ENCODE measurements at regions not wholly inside any gene's neighbourhood (a gene's known extent, or its start where the extent isn't known, plus 50 kb on each side); places are given as distances from the start of the nearest gene placed in this dataset.
"Not testable (repeated sequence)": the region's sequence is repeated elsewhere in the genome, so short reads cannot be mapped to it uniquely, and the experiment has no call there.

DNA sequence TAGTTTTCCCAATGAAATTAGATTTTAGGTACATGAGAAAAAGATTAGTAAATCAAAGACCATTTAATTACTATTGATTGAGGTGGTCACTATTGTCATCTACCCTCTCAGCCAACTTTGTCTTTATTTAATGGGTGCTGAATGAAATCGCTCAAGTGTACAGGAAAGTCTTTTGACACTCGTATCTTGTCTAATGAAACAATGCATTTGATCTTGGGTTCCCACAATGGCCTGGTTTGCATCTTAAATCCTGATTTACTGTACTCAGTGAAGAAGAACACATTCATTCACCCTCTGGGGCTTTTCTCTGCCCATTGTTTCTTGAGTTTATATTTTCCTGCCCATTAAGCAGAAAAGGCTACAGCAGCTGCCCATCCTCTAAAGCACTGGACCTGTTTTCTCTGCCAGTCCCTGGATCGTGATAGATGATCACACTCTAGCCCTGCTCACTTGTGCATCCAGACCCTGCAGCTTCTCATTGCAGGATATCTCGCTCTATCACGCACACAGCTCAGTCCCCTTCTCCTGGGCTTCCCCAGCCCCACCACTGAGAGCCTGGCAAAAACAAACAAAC, 1369.3 kb downstream of the AACS start:
- no peak for DNase-seq (ENCODE audit: low read depth in 3 of 3)

GRCh38 chr12:126436041-126436440, 1370.8 kb downstream of the AACS start:
- DNase-seq (ENCODE audit: low read depth in 3 of 3): no peak

DNA sequence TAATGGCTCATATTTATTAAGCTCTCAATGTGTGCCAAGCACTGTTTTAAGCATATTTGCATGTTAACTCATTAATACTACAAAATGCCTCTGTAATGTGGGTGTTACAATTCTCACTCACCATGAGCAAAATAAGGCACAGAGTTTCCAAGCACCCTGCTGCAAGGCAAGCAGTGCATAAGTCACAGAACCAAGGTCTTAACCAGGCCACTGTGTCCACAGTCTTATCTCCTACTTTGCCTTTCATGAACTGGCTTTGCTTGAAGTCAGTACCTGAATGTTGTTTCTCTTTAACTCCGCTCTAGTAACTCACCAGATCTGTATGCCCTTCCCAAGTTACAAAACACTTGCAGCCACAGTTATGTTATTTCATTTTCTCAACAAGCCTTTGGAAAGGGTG, 1372.7 kb downstream of the AACS start:
- DNase-seq (ENCODE audit: low read depth in 3 of 3): no peak

DNA sequence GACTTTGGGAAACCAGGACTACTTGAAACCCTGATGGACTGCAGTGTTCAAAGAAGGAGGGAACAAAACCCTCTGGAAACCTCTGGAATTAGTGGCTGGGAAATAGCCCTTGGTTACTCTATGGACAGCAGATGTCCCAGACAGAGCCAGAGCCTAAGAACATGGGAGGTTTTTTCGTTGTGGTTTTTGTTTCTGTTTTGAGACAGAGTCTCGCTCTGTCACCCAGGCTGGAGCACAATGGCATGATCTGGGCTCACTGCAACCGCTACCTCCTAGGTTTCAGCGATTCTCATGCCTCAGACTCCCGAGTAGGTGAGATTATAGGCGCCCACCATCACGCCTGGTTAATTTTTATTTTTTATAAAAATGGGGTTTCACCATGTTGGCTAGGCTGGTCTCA, 1378.7 kb downstream of the AACS start:
- DNase-seq (ENCODE audit: low read depth in 3 of 3): no peak

DNA sequence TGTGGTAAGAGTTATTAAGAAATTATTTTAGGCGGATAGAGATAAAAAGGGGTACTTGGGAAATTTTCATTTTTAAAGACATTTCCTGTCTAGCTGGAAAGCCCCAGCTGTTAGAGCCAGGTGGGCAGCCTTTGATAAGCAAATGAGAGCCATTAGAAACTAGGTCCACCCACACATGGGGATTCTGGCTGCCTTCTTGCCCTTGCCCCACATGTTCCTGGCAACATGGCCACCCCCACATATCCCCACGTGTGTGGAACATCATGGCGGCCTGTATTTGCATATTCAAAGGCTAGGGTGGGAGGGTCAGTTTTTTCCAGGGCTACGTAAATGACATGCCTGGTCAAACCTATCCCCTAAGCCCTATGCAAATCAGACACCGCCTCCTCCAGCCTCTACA, 1382.1 kb downstream of the AACS start:
- no peak for DNase-seq (ENCODE audit: low read depth in 3 of 3)

DNA sequence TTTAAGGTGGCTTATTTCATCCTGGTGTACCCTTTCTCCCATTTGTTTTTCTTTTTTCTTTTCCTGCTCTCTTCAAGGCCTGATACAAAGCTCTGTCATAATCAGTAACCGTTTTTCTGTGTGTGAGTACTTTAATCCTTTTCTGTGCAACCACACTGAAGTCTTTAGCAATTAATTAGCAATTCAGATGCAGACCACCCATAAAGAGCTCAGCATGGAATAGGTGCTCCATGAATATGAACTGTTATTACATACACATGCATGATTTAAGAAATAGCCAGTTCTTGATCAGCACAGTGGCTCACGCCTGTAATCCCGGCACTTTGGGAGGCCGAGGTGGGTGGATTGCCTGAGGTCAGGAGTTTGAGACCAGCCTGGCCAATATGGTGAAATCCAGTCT, 1386.6 kb downstream of the AACS start:
- DNase-seq (ENCODE audit: low read depth in 3 of 3): no peak

- DNase-seq (ENCODE audit: low read depth in 3 of 3): not testable (repeated sequence)
Observed at GRCh38 chr12:126452686-126453085, 1387.5 kb downstream of the AACS start.

DNA sequence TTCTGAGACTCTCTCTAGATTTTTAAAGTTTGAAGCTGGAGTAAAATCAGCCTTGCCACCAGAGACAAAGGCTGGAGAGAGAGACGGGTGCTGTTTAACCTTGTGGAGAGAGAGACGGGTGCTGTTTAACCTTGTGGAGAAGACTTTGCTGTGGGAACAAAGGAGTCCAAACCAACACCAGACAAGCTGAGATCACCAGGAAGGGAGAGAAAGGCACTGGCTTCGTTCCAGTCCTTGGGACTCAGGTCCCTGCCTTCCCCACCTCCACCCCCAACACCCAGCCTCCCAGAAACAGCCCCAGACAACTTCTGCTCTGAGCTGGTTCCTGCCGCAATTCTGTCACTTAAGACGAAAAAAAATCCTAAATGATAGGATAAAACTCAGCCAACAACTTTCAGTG, 1389.3 kb downstream of the AACS start:
- no peak for DNase-seq (ENCODE audit: low read depth in 3 of 3)

GRCh38 chr12:126457776-126458175, 1392.5 kb downstream of the AACS start:
- no peak for DNase-seq (ENCODE audit: low read depth in 3 of 3)

DNA sequence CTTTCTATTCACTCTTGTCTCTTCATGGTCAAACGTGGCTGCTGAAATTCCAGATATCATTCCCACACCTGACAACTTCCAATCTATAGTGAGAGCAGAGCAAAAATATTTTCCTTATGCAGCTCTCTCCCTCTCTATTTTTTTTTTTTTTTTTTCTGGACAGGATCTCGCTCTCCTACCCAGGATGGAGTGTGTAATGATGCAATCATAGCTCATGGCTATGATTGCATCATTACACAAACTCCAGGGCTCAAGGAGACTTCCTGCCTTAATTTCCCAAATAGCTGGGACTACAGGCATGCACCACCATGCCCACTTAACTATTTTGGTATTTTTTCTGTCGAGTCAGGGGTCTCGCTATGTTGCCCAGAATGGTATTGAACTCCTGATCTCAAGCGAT, 1398.9 kb downstream of the AACS start:
- DNase-seq (ENCODE audit: low read depth in 3 of 3): no peak

DNA sequence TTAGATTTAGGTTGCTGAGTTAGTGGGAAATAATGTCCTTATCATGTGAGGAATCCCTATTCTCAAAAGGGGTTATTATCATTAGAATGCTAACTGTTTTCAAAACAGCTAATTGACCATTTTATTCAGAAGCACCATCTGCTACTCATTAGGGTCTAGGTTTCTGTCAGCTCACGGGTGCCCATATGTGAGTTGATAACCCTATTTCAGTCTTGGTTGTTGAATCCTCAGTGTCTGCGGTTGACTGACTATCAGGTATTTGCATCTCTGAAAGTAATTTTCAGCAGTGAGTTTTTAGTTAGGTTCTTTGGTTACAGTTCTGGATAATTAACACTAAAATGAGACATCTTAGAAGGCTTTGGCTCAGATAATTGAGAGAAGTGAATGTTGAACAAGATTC, 1404.0 kb downstream of the AACS start:
- no peak for DNase-seq (ENCODE audit: low read depth in 3 of 3)

- no peak for DNase-seq (ENCODE audit: low read depth in 3 of 3)
Observed at GRCh38 chr12:126474703-126475102, 1409.5 kb downstream of the AACS start.

DNA sequence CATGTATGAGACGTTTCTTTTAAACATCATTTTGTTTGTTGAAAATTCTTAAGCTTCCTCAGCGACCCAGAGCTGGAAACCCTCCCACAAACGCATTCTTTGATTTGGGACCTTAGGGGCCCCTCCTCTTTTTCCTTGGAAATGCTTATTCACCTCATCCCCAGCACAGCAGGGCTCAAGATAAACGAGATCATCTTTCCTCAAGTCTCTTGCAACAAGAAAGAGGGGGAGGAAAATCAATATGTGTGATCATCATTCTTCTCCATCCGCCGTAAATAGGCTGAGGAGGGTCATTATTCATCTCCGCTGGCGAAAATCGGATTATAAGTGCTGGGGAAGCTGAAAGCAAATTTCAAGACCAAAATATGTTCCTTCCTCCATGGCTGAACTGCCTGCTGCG, 1415.2 kb downstream of the AACS start:
- DNase-seq (ENCODE audit: low read depth in 3 of 3): no peak

DNA sequence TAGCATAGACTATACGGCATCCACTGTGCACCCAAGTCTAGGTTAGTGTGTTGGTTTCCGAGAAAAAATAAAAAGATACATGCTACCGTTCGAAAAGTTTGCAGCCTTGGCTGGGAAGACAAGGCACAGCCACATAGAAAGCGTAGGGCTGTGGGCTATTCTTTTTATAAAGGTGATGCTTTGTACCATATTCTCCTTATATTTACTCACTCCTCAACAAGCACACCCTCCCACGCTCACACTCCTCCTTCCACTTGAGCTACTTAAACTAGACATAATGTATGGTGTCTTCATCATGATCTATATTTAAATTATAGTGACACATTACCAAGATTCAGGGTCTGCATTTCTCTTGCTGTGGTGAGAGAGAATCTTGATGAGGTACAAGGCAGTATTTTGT, 1416.5 kb downstream of the AACS start:
- no peak for DNase-seq (ENCODE audit: low read depth in 3 of 3)

- no peak for DNase-seq (ENCODE audit: low read depth in 3 of 3)
Observed at GRCh38 chr12:126482238-126482889, 1417.1 kb downstream of the AACS start.

- no peak for DNase-seq (ENCODE audit: low read depth in 3 of 3)
Observed at GRCh38 chr12:126483145-126484068, 1418.2 kb downstream of the AACS start.

DNA sequence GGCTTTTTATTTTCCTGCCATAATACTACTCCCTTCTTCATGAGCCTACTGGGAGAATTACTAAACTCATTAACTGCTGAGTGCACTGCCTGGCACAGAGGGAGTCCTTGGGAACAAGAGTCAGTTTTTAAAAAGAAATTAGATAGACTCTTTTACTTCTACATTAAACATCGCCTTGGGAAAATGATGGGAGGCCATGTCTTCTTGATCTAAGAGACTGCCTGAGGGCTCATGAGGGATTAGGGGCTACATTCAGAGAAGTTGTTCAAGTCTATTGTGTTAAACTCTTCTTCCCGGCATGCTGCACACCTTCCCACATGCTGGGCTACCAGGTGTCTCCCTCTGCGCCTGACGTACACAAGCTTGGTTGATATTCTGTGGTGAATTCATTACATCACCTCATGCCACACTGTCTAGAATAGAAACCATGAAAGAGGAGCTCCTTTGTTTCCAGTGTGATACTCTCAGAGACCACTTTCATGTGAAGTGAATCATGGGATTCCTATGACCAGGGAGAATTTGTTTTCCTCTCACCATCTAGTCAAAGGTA, 1422.3 kb downstream of the AACS start:
- DNase-seq (ENCODE audit: low read depth in 3 of 3): no peak

- no peak for DNase-seq (ENCODE audit: low read depth in 3 of 3)
Observed at GRCh38 chr12:126488806-126489205, 1423.6 kb downstream of the AACS start.

DNA sequence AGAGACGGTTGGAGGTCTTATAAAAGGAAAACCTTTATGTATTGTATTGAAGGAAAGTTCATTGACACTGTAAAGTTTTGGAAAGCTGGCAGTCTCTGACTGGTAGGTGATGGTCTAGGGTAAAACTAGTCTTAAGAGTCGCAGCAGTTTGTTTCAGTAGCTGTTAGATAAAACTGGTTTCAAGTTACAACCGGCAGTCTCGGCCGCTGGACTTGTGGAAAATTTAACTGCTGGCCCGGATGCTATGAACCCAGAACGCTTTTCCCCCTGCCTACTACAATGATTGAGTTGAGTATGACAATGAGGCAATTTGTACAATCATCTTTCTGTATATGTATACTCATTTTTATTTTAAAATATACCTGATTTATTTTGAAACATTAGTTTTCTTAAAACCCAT, 1426.9 kb downstream of the AACS start:
- no peak for DNase-seq (ENCODE audit: low read depth in 3 of 3)

GRCh38 chr12:126493366-126494108, 1428.3 kb downstream of the AACS start:
- DNase-seq (ENCODE audit: low read depth in 3 of 3): no peak

- no peak for DNase-seq (ENCODE audit: low read depth in 3 of 3)
Observed at GRCh38 chr12:126496201-126496600, 1431.0 kb downstream of the AACS start.
